H1 (cell line): ENCODE measurements at regions not wholly inside any gene's neighbourhood (a gene's known extent, or its start where the extent isn't known, plus 50 kb on each side); places are given as distances from the start of the nearest gene placed in this dataset.

ENCODE experiments used
- CTCF ChIA-PET: fragments of 300-600 bp; sonication (Branson Sonifier 250); formaldehyde crosslinking; loops from one replicate; lab custom pipeline; 2021; ENCODE audit not compliant: partially characterized antibody; lab: Charles Lee
- POLR2A ChIA-PET: fragments of 300-600 bp; sonication (Branson Sonifier 250); formaldehyde crosslinking; loops from one replicate; lab custom pipeline; 2021; ENCODE audit warnings: inconsistent platforms; ENCODE audit not compliant: partially characterized antibody; lab: Charles Lee
- DNase-seq, 2 experiments: peaks; one replicate each; pipeline versions ENCODE4 v3.0.0 to v3.0.0-alpha.2; 2010 to 2022; ENCODE audit warnings: low spot score in 2 of 2, low read depth in 1 of 2, mixed read lengths in 1 of 2
- FAIRE-seq: peaks from 2 replicates; lab custom pipeline; 2011; peaks lifted over from hg19 to GRCh38; lab: Jason Lieb, UNC
- H2AFZ ChIP-seq: 2 replicates; pipeline ENCODE4 v1.8.1; 2012; ENCODE audit warnings: low read length, inconsistent platforms
- H2AK5ac ChIP-seq: 2 replicates; pipeline ENCODE4 v1.6.1; 2013; ENCODE audit warnings: low read depth, low read length
- H2BK120ac ChIP-seq: replicated peaks from 2 replicates; pipeline ENCODE3; 2013; ENCODE audit warnings: low read depth, low read length, inconsistent platforms
- H2BK12ac ChIP-seq: 2 replicates; pipeline ENCODE4 v1.6.1; 2013; ENCODE audit warnings: low read depth, low read length
- H2BK15ac ChIP-seq: 2 replicates; pipeline ENCODE4 v1.6.1; 2013; ENCODE audit warnings: low read length
- H2BK20ac ChIP-seq: 2 replicates; pipeline ENCODE4 v1.6.1; 2013; ENCODE audit warnings: low read length
- H2BK5ac ChIP-seq: 2 replicates; pipeline ENCODE4 v1.6.1; 2013; ENCODE audit warnings: low read depth, low read length
- H3K14ac ChIP-seq: 2 replicates; pipeline ENCODE4 v1.6.1; 2013; ENCODE audit warnings: inconsistent platforms; ENCODE audit not compliant: insufficient read length
- H3K18ac ChIP-seq: 2 replicates; pipeline ENCODE4 v1.6.1; 2013; ENCODE audit warnings: low read length; ENCODE audit errors: extremely low read depth
- H3K23ac ChIP-seq: 2 replicates; pipeline ENCODE4 v1.6.1; 2013; ENCODE audit warnings: inconsistent platforms; ENCODE audit not compliant: insufficient read length
- H3K23me2 ChIP-seq: 2 replicates; pipeline ENCODE4 v1.6.1; 2013; ENCODE audit warnings: low read depth, low read length
- H3K27ac ChIP-seq: 2 replicates; pipeline ENCODE4 v1.6.1; 2011; ENCODE audit warnings: low read depth, low read length, inconsistent platforms
- H3K27me3 ChIP-seq, 4 experiments: replicated peaks in 1 of 4; 1 replicate in 1 of 4; 2 replicates in 3 of 4; pipeline versions ENCODE4 v1.6.1 to v1.8.1; 2011 to 2013; ENCODE audit warnings: low read length in 3 of 4, mild to moderate bottlenecking in 3 of 4, inconsistent platforms in 2 of 4, mixed read lengths in 2 of 4, moderate library complexity in 1 of 4; ENCODE audit not compliant: control insufficient read depth in 3 of 4, insufficient read depth in 3 of 4; ENCODE audit errors: extremely low read depth in 1 of 4
- H3K36me3 ChIP-seq, 4 experiments: 2 replicates each; pipeline versions ENCODE4 v1.6.1 to v1.8.1; 2011 to 2013; ENCODE audit warnings: mild to moderate bottlenecking in 4 of 4, low read length in 3 of 4, moderate library complexity in 2 of 4, control low read depth in 1 of 4, inconsistent platforms in 1 of 4; ENCODE audit not compliant: insufficient read depth in 4 of 4, control insufficient read depth in 2 of 4
- H3K4ac ChIP-seq: replicated peaks from 2 replicates; pipeline ENCODE3; 2013; ENCODE audit warnings: low read length, low read depth, mixed read lengths, inconsistent platforms; ENCODE audit not compliant: insufficient read length
- H3K4me1 ChIP-seq, 4 experiments: replicated peaks in 1 of 4; 1 replicate in 1 of 4; 2 replicates in 3 of 4; pipeline versions ENCODE4 v1.6.1 to v1.8.1; 2011 to 2013; ENCODE audit warnings: low read length in 3 of 4, inconsistent platforms in 2 of 4, mixed read lengths in 1 of 4; ENCODE audit not compliant: insufficient read depth in 4 of 4, control insufficient read depth in 3 of 4
- H3K4me2 ChIP-seq, 2 experiments: 2 replicates each; pipeline versions ENCODE4 v1.6.1 to v1.8.1; 2011 to 2013; ENCODE audit warnings: low read depth in 2 of 2, low read length in 2 of 2, control low read depth in 1 of 2, inconsistent platforms in 1 of 2, mild to moderate bottlenecking in 1 of 2; ENCODE audit not compliant: insufficient read depth in 1 of 2
- H3K4me3 ChIP-seq, 4 experiments: fragments of 200-600, 300-600 bp in 1 of 4; sonication (generic), shearing (Covaris generic), sonication (Bioruptor Twin) in 1 of 4; 2 replicates each; pipeline versions ENCODE4 v1.5.1 to v1.8.1; 2011 to 2016; ENCODE audit warnings: low read length in 4 of 4, low read depth in 3 of 4, control low read depth in 2 of 4, inconsistent platforms in 2 of 4, mild to moderate bottlenecking in 2 of 4, mixed read lengths in 1 of 4, moderate library complexity in 1 of 4; ENCODE audit not compliant: insufficient read depth in 2 of 4; ENCODE audit errors: extremely low read depth in 1 of 4
- H3K56ac ChIP-seq: replicated peaks from 2 replicates; pipeline ENCODE3; 2013; ENCODE audit warnings: low read depth, mild to moderate bottlenecking, mixed read lengths, low read length, inconsistent platforms; ENCODE audit not compliant: insufficient read length
- H3K79me1 ChIP-seq: 2 replicates; pipeline ENCODE4 v1.6.1; 2013; ENCODE audit warnings: low read depth, low read length, control low read depth
- H3K79me2 ChIP-seq, 2 experiments: 2 replicates each; pipeline versions ENCODE4 v1.6.1 to v1.8.1; 2012 to 2013; ENCODE audit warnings: low read length in 2 of 2, mild to moderate bottlenecking in 2 of 2, inconsistent platforms in 1 of 2; ENCODE audit not compliant: insufficient read depth in 2 of 2, control insufficient read depth in 1 of 2
- H3K9ac ChIP-seq, 4 experiments: replicated peaks in 1 of 4; 1 replicate in 1 of 4; 2 replicates in 3 of 4; pipeline versions ENCODE4 v1.6.1 to v1.8.1; 2011 to 2013; ENCODE audit warnings: low read depth in 3 of 4, low read length in 3 of 4, control low read depth in 2 of 4, mild to moderate bottlenecking in 2 of 4, moderate library complexity in 2 of 4, inconsistent platforms in 1 of 4; ENCODE audit errors: extremely low read depth in 1 of 4
- H3K9me3 ChIP-seq, 2 experiments: 2 replicates each; pipeline versions ENCODE4 v1.6.1 to v1.8.1; 2012 to 2013; ENCODE audit warnings: mild to moderate bottlenecking in 2 of 2, moderate library complexity in 2 of 2, control low read depth in 1 of 2, inconsistent platforms in 1 of 2, low read depth in 1 of 2, low read length in 1 of 2, mixed read lengths in 1 of 2; ENCODE audit not compliant: insufficient read depth in 2 of 2
- H4K20me1 ChIP-seq, 2 experiments: replicated peaks in 1 of 2; 2 replicates each; pipeline versions ENCODE3 to v1.8.1; 2011 to 2013; ENCODE audit warnings: inconsistent platforms in 2 of 2, low read length in 2 of 2, mild to moderate bottlenecking in 1 of 2; ENCODE audit not compliant: insufficient read depth in 2 of 2, control insufficient read depth in 1 of 2
- H4K5ac ChIP-seq: 2 replicates; pipeline ENCODE4 v1.6.1; 2013; ENCODE audit warnings: low read length, low read depth, mixed read lengths, inconsistent platforms; ENCODE audit not compliant: insufficient read length
- H4K8ac ChIP-seq: 2 replicates; pipeline ENCODE4 v1.8.0; 2013; ENCODE audit warnings: mild to moderate bottlenecking, moderate library complexity, low read length, inconsistent platforms; ENCODE audit not compliant: insufficient read depth; ENCODE audit errors: extremely low read depth
- H4K91ac ChIP-seq: replicated peaks from 2 replicates; pipeline ENCODE3; 2013; ENCODE audit warnings: low read length, mixed read lengths, inconsistent platforms; ENCODE audit not compliant: insufficient read length
- CBX8 ChIP-seq: fragments of 300-800, 300-1000 bp; sonication (generic); IDR thresholded peaks from 2 replicates; pipeline ENCODE4 v1.7.1; 2016; ENCODE audit warnings: low read depth, low read length, borderline replicate concordance
- PHF8 ChIP-seq: fragments of 200-600 bp; sonication (generic); conservative IDR thresholded peaks from 2 replicates; pipeline ENCODE4 v1.7.1; 2012; ENCODE audit warnings: low read depth, mild to moderate bottlenecking, inconsistent platforms, low read length, moderate library complexity
- RAD21 ChIP-seq, 2 experiments: IDR thresholded peaks in 1 of 2; conservative IDR thresholded peaks in 1 of 2; 2 replicates each; pipeline ENCODE4 v1.6.1; 2011; ENCODE audit warnings: low read depth in 2 of 2, low read length in 2 of 2, improper control_type of control experiment in 1 of 2, inconsistent platforms in 1 of 2, mild to moderate bottlenecking in 1 of 2, moderate library complexity in 1 of 2
- SP4 ChIP-seq: IDR thresholded peaks from 2 replicates; pipeline ENCODE4 v1.6.1; 2012; ENCODE audit warnings: low read length, inconsistent platforms
- WGBS, 2 experiments: shearing (Covaris generic) in 1 of 2; methylation state at CpG; one replicate each; pipeline versions ENCODE4 v1.1.6 to v1.1.7; 2013 to 2015; ENCODE audit warnings: low lambda C conversion rate in 2 of 2, mixed read lengths in 2 of 2, inconsistent platforms in 1 of 2, low coverage in 1 of 2, missing lambda C conversion rate in 1 of 2; ENCODE audit not compliant: insufficient replicate concordance in 2 of 2, insufficient coverage in 1 of 2, insufficient read length in 1 of 2; ENCODE audit errors: extremely low coverage in 1 of 2, missing lambda C conversion rate in 1 of 2; 5-methylcytosine and 5-hydroxymethylcytosine counted together

DNA sequence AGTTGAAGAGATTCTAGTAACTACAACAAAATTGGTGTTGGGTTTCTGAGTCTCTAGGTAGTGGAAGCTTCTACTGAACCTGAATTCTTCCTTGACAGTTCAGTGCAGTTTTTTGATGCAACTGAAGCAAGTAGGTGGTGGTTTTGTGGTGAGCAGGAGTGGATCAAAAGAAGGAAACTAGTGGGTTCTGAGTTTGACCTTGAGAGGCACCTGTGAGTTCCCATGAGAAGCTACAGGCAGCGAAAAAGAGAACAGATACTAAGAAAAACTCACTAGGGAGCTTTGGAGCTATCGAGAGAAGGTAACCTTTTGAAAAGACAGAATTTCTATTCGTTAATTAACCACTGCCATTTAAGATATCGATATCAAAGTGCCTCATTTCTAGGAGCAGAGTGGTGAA, 145.2 kb downstream of the PDHA2 start:
- POLR2A ChIA-PET: no interaction called here
- Histone ChIP-seq H4K5ac (no peak overlapping the region), H3K4me2 (no peak overlapping the region), H2AFZ (no peak overlapping the region), H2BK12ac (no peak overlapping the region), H3K4me3 (no peak overlapping the region), H3K23ac (no peak overlapping the region), H3K18ac (no peak overlapping the region), H3K27me3 (no peaks in the 10 kb centered on the region), H3K23me2 (no peaks in the 10 kb centered on the region), H3K9ac (no peak overlapping the region), H3K27ac (no peak overlapping the region), H3K4ac (no peak overlapping the region), H3K9me3 (peaks cover 0 to 9% of the 10 kb centered on the region in 2 experiments; a peak in 1 of 4 replicates), H2AK5ac (no peak overlapping the region), H4K20me1 (no peaks in the 10 kb centered on the region), H3K4me1 (no peaks in the 10 kb centered on the region), H3K14ac (no peak overlapping the region), H3K36me3 (no peaks in the 10 kb centered on the region), H3K56ac (no peak overlapping the region), H4K8ac (no peak overlapping the region), H3K79me2 (no peaks in the 10 kb centered on the region), H2BK15ac (no peak overlapping the region), H4K91ac (no peak overlapping the region), H2BK5ac (no peak overlapping the region), H2BK20ac (no peak overlapping the region), H3K79me1 (no peaks in the 10 kb centered on the region), H2BK120ac (no peak overlapping the region)
- CTCF ChIA-PET: no interaction called here
- no peak for DNase-seq
- TF ChIP-seq RAD21 (IDR thresholded peaks at IDR 0.05 in 1 of 2, conservative IDR thresholded peaks at IDR 0.05 in 1 of 2; ENCODE audit: low read depth in 2 of 2, low read length in 2 of 2): no peak
- no peak for TF ChIP-seq SP4
- TF ChIP-seq PHF8: no peak
- TF ChIP-seq CBX8: no peak
- WGBS, 2 experiments: 97% methylated on average over 4 of the region's 4 CpGs; no CpG with 5 or more reads in 1 of the 2 experiments
- no peak for FAIRE-seq
